Endothelial cell of umbilical vein (primary cell): ENCODE measurements at regions not wholly inside any gene's neighbourhood (a gene's known extent, or its start where the extent isn't known, plus 50 kb on each side); places are given as distances from the start of the nearest gene placed in this dataset.

Experiments used
- BruUV-seq: library from RNA; stranded (reverse); fragments of 400-500 nt; replicated peaks from 2 replicates; lab custom pipeline; 2021; lab: Mats Ljungman, UMichigan
- CTCF ChIA-PET: fragments of 300-600, 350-600 bp; sonication (Branson Sonifier 250); formaldehyde crosslinking; loops from one replicate; lab custom pipeline; 2021; ENCODE audit warnings: antibody characterized with exemption, inconsistent platforms; lab: Charles Lee
- POLR2A ChIA-PET: fragments of 300-600, 350-600 bp; sonication (Branson Sonifier 250); formaldehyde crosslinking; loops from one replicate; lab custom pipeline; 2021; ENCODE audit warnings: antibody characterized with exemption, inconsistent platforms; lab: Charles Lee
- DNase-seq: peaks from one replicate; pipeline ENCODE4 v3.0.0-alpha.2; 2011; ENCODE audit warnings: low read depth, low spot score
- FAIRE-seq: peaks from 2 replicates; lab custom pipeline; 2011; peaks lifted over from hg19 to GRCh38; lab: Jason Lieb, UNC
- H2AFZ ChIP-seq: 2 replicates; pipeline ENCODE4 v1.6.0; 2012; ENCODE audit warnings: low read depth, low read length, control low read depth, inconsistent platforms
- H3K27ac ChIP-seq: 2 replicates; pipeline ENCODE4 v1.5.1; 2011; ENCODE audit warnings: low read depth, mild to moderate bottlenecking, control low read depth, low read length, moderate library complexity; ENCODE audit not compliant: insufficient read depth
- H3K27me3 ChIP-seq, 2 experiments: 2 replicates each; pipeline versions ENCODE4 v1.6.0 to v1.6.1; 2011; ENCODE audit warnings: low read length in 2 of 2, mixed read lengths in 1 of 2; ENCODE audit not compliant: control insufficient read depth in 2 of 2, insufficient read depth in 2 of 2
- H3K36me3 ChIP-seq, 2 experiments: 2 replicates in 1 of 2; 3 replicates in 1 of 2; pipeline ENCODE4 v1.5.1; 2011; ENCODE audit warnings: low read length in 2 of 2, mild to moderate bottlenecking in 1 of 2, moderate library complexity in 1 of 2; ENCODE audit not compliant: control insufficient read depth in 2 of 2, insufficient read depth in 2 of 2; ENCODE audit errors: extremely low read depth in 1 of 2
- H3K4me1 ChIP-seq: 3 replicates; pipeline ENCODE4 v1.5.1; 2011; ENCODE audit warnings: mild to moderate bottlenecking, low read length; ENCODE audit not compliant: control insufficient read depth, insufficient read depth; ENCODE audit errors: extremely low read depth
- H3K4me2 ChIP-seq: 2 replicates; pipeline ENCODE4 v1.6.1; 2011; ENCODE audit warnings: low read length, control low read depth, mixed read lengths; ENCODE audit not compliant: insufficient read depth
- H3K4me3 ChIP-seq, 3 experiments: fragments of 200-600 bp in 1 of 3; sonication (generic), shearing (Covaris generic) in 1 of 3; replicated peaks in 1 of 3; 2 replicates each; pipeline ENCODE4 v1.5.1; 2011 to 2016; ENCODE audit warnings: control low read depth in 3 of 3, low read length in 3 of 3, mild to moderate bottlenecking in 2 of 3, inconsistent platforms in 1 of 3, low read depth in 1 of 3, moderate library complexity in 1 of 3; ENCODE audit not compliant: insufficient read depth in 1 of 3
- H3K79me2 ChIP-seq: 2 replicates; pipeline ENCODE4 v1.6.0; 2012; ENCODE audit warnings: low read length, inconsistent platforms; ENCODE audit not compliant: control insufficient read depth, insufficient read depth
- H3K9ac ChIP-seq: replicated peaks from 2 replicates; pipeline ENCODE3; 2011; ENCODE audit warnings: low read length, control low read depth; ENCODE audit not compliant: insufficient read depth; ENCODE audit errors: extremely low read depth
- H3K9me1 ChIP-seq: replicated peaks from 3 replicates; pipeline ENCODE4 v1.6.0; 2011; ENCODE audit warnings: mild to moderate bottlenecking, low read length; ENCODE audit not compliant: control insufficient read depth, insufficient read depth; ENCODE audit errors: extremely low read depth
- H3K9me3 ChIP-seq: replicated peaks from 2 replicates; pipeline ENCODE4 v1.5.1; 2012; ENCODE audit warnings: low read length, inconsistent platforms; ENCODE audit not compliant: control insufficient read depth, insufficient read depth
- H4K20me1 ChIP-seq: replicated peaks from 2 replicates; pipeline ENCODE3; 2011; ENCODE audit warnings: mild to moderate bottlenecking, low read length; ENCODE audit not compliant: control insufficient read depth, insufficient read depth; ENCODE audit errors: extremely low read depth
- CTCF ChIP-seq, 2 donors: IDR thresholded peaks; 1 replicate in 1 of 2; 2 replicates in 1 of 2; pipeline ENCODE4 v1.5.1; 2011; ENCODE audit warnings: low read length in 2 of 2, mild to moderate bottlenecking in 2 of 2, moderate library complexity in 2 of 2, control low read depth in 1 of 2, inconsistent platforms in 1 of 2, low read depth in 1 of 2; ENCODE audit not compliant: insufficient read depth in 1 of 2; ENCODE audit errors: extremely low read depth in 1 of 2
- EZH2 ChIP-seq: IDR thresholded peaks from 2 replicates; pipeline ENCODE4 v1.6.1; 2012; ENCODE audit warnings: borderline replicate concordance, low read depth, mild to moderate bottlenecking, moderate library complexity, low read length, inconsistent platforms; ENCODE audit not compliant: severe bottlenecking
- FOS ChIP-seq: IDR thresholded peaks from 2 replicates; pipeline ENCODE4 v1.6.1; 2011; ENCODE audit warnings: mild to moderate bottlenecking, low read length, moderate library complexity, borderline replicate concordance; ENCODE audit not compliant: insufficient read depth
- GATA2 ChIP-seq: IDR thresholded peaks from 2 replicates; pipeline ENCODE4 v1.7.0; 2011; ENCODE audit warnings: low read depth, mild to moderate bottlenecking, moderate library complexity, mixed read lengths, low read length; ENCODE audit not compliant: insufficient read length, insufficient read depth
- JUN ChIP-seq: IDR thresholded peaks from 2 replicates; pipeline ENCODE4 v1.6.1; 2011; ENCODE audit warnings: borderline replicate concordance, low read depth; ENCODE audit not compliant: insufficient read length, insufficient read depth
- MAX ChIP-seq: IDR thresholded peaks from 2 replicates; pipeline ENCODE4 v1.6.1; 2011; ENCODE audit not compliant: insufficient read depth, insufficient read length
- MYC ChIP-seq: IDR thresholded peaks from one replicate; pipeline ENCODE4 v1.6.1; 2011; ENCODE audit warnings: mild to moderate bottlenecking, low read depth, low read length
- POLR2A ChIP-seq: IDR thresholded peaks from 2 replicates; pipeline ENCODE4 v1.6.1; 2012; ENCODE audit warnings: low read depth, mild to moderate bottlenecking, control low read depth, low read length
- POLR2AphosphoS5 ChIP-seq: IDR thresholded peaks from 2 replicates; pipeline ENCODE4 v1.6.1; 2012; ENCODE audit warnings: low read depth, mild to moderate bottlenecking, control low read depth, low read length, moderate library complexity; ENCODE audit not compliant: insufficient read depth
- dilution Hi-C: fragments of 300-500 bp; cut with MboI; formaldehyde crosslinking; loops from one replicate; pipeline ENCODE4 v1.15.0; 2019; ENCODE audit warnings: low sequenced_read_pairs; ENCODE audit not compliant: extremely low pct_ligation_motif_present
- intact Hi-C: fragments of 100-400 bp; cut with micrococcal nuclease; formaldehyde crosslinking; loops from one replicate; pipeline ENCODE4 v1.10.0; 2022

- dilution Hi-C loops (no loop called here), intact Hi-C loops (no loop called here)
- TF ChIP-seq MAX = no peak
- no peak for TF ChIP-seq POLR2A
- no peak for TF ChIP-seq MYC
- no peak for TF ChIP-seq JUN
- no peak for TF ChIP-seq EZH2
- no peak for TF ChIP-seq FOS
- TF ChIP-seq GATA2 = no peak
- DNase-seq (no peak), FAIRE-seq (no peak)
- no peaks in the 10 kb centered on the region for H3K27me3 ChIP-seq
- CTCF ChIA-PET = interaction anchor here (0.7 to 3.6 kb wide), 5 partner anchors 11 to 526 kb away, joined by 3 to 18 read pairs (median 7); no protein-coding TSS in a partner anchor
- H3K9ac ChIP-seq = no peak overlapping the region
- peaks cover 28% of the 10 kb centered on the region for H3K4me1 ChIP-seq
- no TSS peak for BruUV-seq
- no peaks in the 10 kb centered on the region for H3K36me3 ChIP-seq
- no peaks in the 10 kb centered on the region for H3K9me3 ChIP-seq
- POLR2A ChIA-PET = no interaction called here
- H2AFZ ChIP-seq = no peak overlapping the region
- no peaks in the 10 kb centered on the region for H3K79me2 ChIP-seq
- H3K9me1 ChIP-seq = no peaks in the 10 kb centered on the region
- H3K4me3 ChIP-seq = no peak overlapping the region
- H3K27ac ChIP-seq = no peak overlapping the region
- no peaks in the 10 kb centered on the region for H4K20me1 ChIP-seq
- no peak overlapping the region for H3K4me2 ChIP-seq
Observed at GRCh38 chr12:59066445-59066844, 146.1 kb upstream of the LRIG3 start.

- dilution Hi-C loops (no loop called here), intact Hi-C loops (no loop called here)
- DNase-seq = no peak
- no peak for FAIRE-seq
- Histone ChIP-seq H3K27me3 (no peaks in the 10 kb centered on the region), H3K36me3 (no peaks in the 10 kb centered on the region), H3K4me1 (peaks cover 26% of the 10 kb centered on the region), H3K79me2 (no peaks in the 10 kb centered on the region), H3K9me3 (no peaks in the 10 kb centered on the region), H3K9ac (no peak overlapping the region), H3K4me3 (no peak overlapping the region), H3K4me2 (no peak overlapping the region), H3K27ac (no peak overlapping the region), H3K9me1 (no peaks in the 10 kb centered on the region), H4K20me1 (no peaks in the 10 kb centered on the region), H2AFZ (no peak overlapping the region)
- BruUV-seq = no TSS peak
- ChIA-PET CTCF (no interaction called here), POLR2A (no interaction called here)
- TF ChIP-seq JUN (no peak), FOS (no peak), CTCF (IDR thresholded peaks at IDR 0.05; ENCODE audit: extremely low read depth in 1 of 2, insufficient read depth in 1 of 2, low read depth in 1 of 2, low read length in 2 of 2) (no peak), MYC (no peak), EZH2 (no peak), GATA2 (no peak), POLR2AphosphoS5 (no peak), POLR2A (no peak), MAX (no peak)
Observed at GRCh38 chr12:59059088-59059935, 139.0 kb upstream of the LRIG3 start.
